ENCODE measurements at regions not wholly inside any gene's neighbourhood (a gene's known extent, or its start where the extent isn't known, plus 50 kb on each side); places are given as distances from the start of the nearest gene placed in this dataset.
A peak's percentile ranks its signal among the peaks of the same experiment; 100 is the strongest.

GRCh38 chr20:39800548-39800947 lies 838.4 kb downstream of the DHX35 start:
- H3K9me3 ChIP-seq (ENCODE audit: low read depth) = no peaks in the 10 kb centered on the region
- no peaks in the 10 kb centered on the region for H3K9me2 ChIP-seq (ENCODE audit: insufficient read depth)
- H3K4me1 ChIP-seq (ENCODE audit: insufficient read depth) = peaks cover 27% of the 10 kb centered on the region
- no peaks in the 10 kb centered on the region for H4K20me1 ChIP-seq (ENCODE audit: insufficient read depth)
- WGBS, 2 experiments (ENCODE audit: low coverage in 1 of 2, low lambda C conversion rate in 2 of 2, missing lambda C conversion rate in 2 of 2) = 0% methylated on average over 1 of the region's 1 CpG
- peak overlapping the region; percentile 6; the same call in 1 of the 2 replicates for H2AFZ ChIP-seq
- peak overlapping the region; percentile 98 for H3K27ac ChIP-seq
- H3K9ac ChIP-seq = peak overlapping the region; percentile 79
- H3F3A ChIP-seq (ENCODE audit: insufficient read depth) = peaks cover 36% of the 10 kb centered on the region
- H3K79me2 ChIP-seq (ENCODE audit: insufficient read depth) = no peaks in the 10 kb centered on the region
- DNase-seq = peak; percentile 92
- in situ Hi-C loops (cut with MboI) = no loop called here
- peak overlapping the region; percentile 48 for H3K4me3 ChIP-seq
- TF ChIP-seq EZH2phosphoT487 (IDR thresholded peaks at IDR 0.05; ENCODE audit: insufficient read depth, low read depth) (no peak), EZH2 (IDR thresholded peaks at IDR 0.05; ENCODE audit: insufficient read depth, poor library complexity, severe bottlenecking) (no peak)
- no peaks in the 10 kb centered on the region for H3K36me3 ChIP-seq (ENCODE audit: low read depth)
- H3K4me2 ChIP-seq (ENCODE audit: unreplicated experiment) = peak overlapping the region; percentile 75
- H3K27me3 ChIP-seq (replicated peaks; ENCODE audit: insufficient read depth) = no peaks in the 10 kb centered on the region

GRCh38 chr20:39800111-39800510 lies 838.0 kb downstream of the DHX35 start:
- H3K4me2 ChIP-seq (ENCODE audit: unreplicated experiment) = peak overlapping the region; percentile 75
- no peaks in the 10 kb centered on the region for H3K9me2 ChIP-seq (ENCODE audit: insufficient read depth)
- WGBS, 2 experiments (ENCODE audit: low coverage in 1 of 2, low lambda C conversion rate in 2 of 2, missing lambda C conversion rate in 2 of 2) = 0% methylated on average over 2 of the region's 2 CpGs
- H3K4me3 ChIP-seq = peak overlapping the region; percentile 48
- in situ Hi-C loops (cut with MboI) = no loop called here
- peak; percentile 93 for DNase-seq
- H3K4me1 ChIP-seq (ENCODE audit: insufficient read depth) = peaks cover 29% of the 10 kb centered on the region
- no peaks in the 10 kb centered on the region for H4K20me1 ChIP-seq (ENCODE audit: insufficient read depth)
- peak overlapping the region; percentile 79 for H3K9ac ChIP-seq
- no peaks in the 10 kb centered on the region for H3K79me2 ChIP-seq (ENCODE audit: insufficient read depth)
- no peak for TF ChIP-seq EZH2 (IDR thresholded peaks at IDR 0.05; ENCODE audit: insufficient read depth, poor library complexity, severe bottlenecking)
- no peak for TF ChIP-seq EZH2phosphoT487 (IDR thresholded peaks at IDR 0.05; ENCODE audit: insufficient read depth, low read depth)
- peak overlapping the region; percentile 6; the same call in 1 of the 2 replicates for H2AFZ ChIP-seq
- H3K27ac ChIP-seq = peak overlapping the region; percentile 98
- no peaks in the 10 kb centered on the region for H3K27me3 ChIP-seq (replicated peaks; ENCODE audit: insufficient read depth)
- no peaks in the 10 kb centered on the region for H3K9me3 ChIP-seq (ENCODE audit: low read depth)
- no peaks in the 10 kb centered on the region for H3K36me3 ChIP-seq (ENCODE audit: low read depth)
- H3F3A ChIP-seq (ENCODE audit: insufficient read depth) = peaks cover 36% of the 10 kb centered on the region

DNA sequence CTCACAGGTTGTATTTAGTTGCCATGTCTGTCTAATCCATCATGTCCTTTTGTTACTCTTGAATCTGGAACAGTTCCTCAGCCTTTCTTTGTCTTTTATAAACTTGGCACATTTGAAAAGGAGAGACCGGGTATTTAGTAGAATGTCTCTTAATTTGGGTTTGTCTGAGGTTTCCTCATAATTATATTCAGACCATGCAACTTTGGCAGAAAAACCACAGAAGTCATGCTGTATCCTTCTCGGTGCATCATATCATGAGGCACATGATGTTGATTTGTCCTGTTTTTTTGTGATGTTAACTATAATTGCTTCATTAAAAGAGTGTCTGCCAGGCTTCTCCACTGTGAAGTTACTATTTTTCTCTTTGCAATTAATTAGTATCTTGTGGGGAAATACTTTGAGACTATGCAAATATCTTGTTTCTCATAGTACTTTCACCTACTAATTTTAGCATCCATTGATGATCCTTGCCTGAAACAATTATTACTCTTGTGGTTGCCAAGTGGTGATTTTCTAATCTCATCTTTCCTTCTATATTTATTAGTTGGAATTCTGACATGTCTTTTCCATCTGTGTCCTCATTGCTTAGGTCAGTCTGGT lies 837.3 kb downstream of the DHX35 start:
- H3K4me3 ChIP-seq = peak overlapping the region; percentile 48; the same call in 1 of the 2 replicates
- WGBS, 2 experiments (ENCODE audit: low coverage in 1 of 2, low lambda C conversion rate in 2 of 2, missing lambda C conversion rate in 2 of 2) = 3 to 4% methylated on average over 2 of the region's 2 CpGs
- H3K9me2 ChIP-seq (ENCODE audit: insufficient read depth) = no peaks in the 10 kb centered on the region
- in situ Hi-C loops (cut with MboI) = no loop called here
- H3K36me3 ChIP-seq (ENCODE audit: low read depth) = no peaks in the 10 kb centered on the region
- H3K27ac ChIP-seq = peak overlapping the region; percentile 98
- peak overlapping the region; percentile 75 for H3K4me2 ChIP-seq (ENCODE audit: unreplicated experiment)
- peaks cover 29% of the 10 kb centered on the region for H3K4me1 ChIP-seq (ENCODE audit: insufficient read depth)
- peak; percentile 8 for DNase-seq
- peaks cover 36% of the 10 kb centered on the region for H3F3A ChIP-seq (ENCODE audit: insufficient read depth)
- H3K79me2 ChIP-seq (ENCODE audit: insufficient read depth) = no peaks in the 10 kb centered on the region
- no peaks in the 10 kb centered on the region for H3K9me3 ChIP-seq (ENCODE audit: low read depth)
- H3K27me3 ChIP-seq (replicated peaks; ENCODE audit: insufficient read depth) = no peaks in the 10 kb centered on the region
- TF ChIP-seq EZH2 (IDR thresholded peaks at IDR 0.05; ENCODE audit: insufficient read depth, poor library complexity, severe bottlenecking) (no peak), EZH2phosphoT487 (IDR thresholded peaks at IDR 0.05; ENCODE audit: insufficient read depth, low read depth) (no peak)
- H4K20me1 ChIP-seq (ENCODE audit: insufficient read depth) = no peaks in the 10 kb centered on the region
- H3K9ac ChIP-seq = peak overlapping the region; percentile 79
- H2AFZ ChIP-seq = no peak overlapping the region

DNA sequence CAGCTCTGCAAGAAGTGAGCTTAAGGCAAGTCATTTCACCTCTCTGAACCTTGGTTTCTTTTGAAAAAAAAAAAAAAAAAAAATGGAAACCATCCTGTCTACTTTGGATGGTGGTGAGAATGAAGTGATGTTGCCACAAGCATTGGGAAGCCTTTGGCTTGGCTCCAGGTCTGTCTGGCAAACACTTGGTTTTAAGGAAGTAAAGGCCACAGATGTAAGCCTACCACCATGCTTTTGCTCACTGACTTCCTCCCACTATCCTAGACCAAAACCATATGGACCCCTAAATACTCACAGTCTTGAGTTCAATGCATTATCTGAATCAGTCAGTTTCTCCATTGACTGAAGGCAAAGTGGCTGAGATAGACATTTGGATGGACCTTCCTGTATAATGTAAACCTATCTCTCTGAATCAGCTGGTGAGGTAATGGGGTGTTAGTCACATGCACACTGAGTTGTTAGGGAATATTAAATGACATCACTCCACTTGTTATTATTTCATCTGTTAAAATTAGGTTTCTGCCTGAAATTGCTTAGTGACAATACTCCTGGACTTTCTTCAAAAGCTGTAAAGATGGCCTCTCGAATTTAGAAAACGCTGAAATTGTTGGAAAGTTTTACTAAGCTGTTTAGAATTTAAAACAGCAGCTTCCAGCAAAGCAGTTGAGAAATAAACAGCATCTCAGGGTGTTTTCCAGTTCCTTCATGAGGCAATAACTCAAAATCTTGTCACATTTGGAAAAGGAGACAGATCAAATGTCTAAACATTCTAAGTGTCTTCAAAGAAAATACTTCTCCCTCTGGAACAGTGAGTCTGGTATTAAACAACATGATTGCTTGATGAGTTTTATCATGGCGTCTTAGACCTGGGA lies 833.5 kb downstream of the DHX35 start:
- Histone ChIP-seq H3K9ac (no peak overlapping the region), H3K4me3 (no peak overlapping the region), H3K4me1 (ENCODE audit: insufficient read depth) (peaks cover 20% of the 10 kb centered on the region), H3K27ac (peak overlapping the region; percentile 35), H4K20me1 (ENCODE audit: insufficient read depth) (no peaks in the 10 kb centered on the region), H3F3A (ENCODE audit: insufficient read depth) (peaks cover 23% of the 10 kb centered on the region), H3K36me3 (ENCODE audit: low read depth) (no peaks in the 10 kb centered on the region), H3K4me2 (ENCODE audit: unreplicated experiment) (no peak overlapping the region), H3K79me2 (ENCODE audit: insufficient read depth) (no peaks in the 10 kb centered on the region), H3K9me3 (ENCODE audit: low read depth) (no peaks in the 10 kb centered on the region), H3K9me2 (ENCODE audit: insufficient read depth) (no peaks in the 10 kb centered on the region), H3K27me3 (replicated peaks; ENCODE audit: insufficient read depth) (no peaks in the 10 kb centered on the region), H2AFZ (no peak overlapping the region)
- TF ChIP-seq EZH2 (IDR thresholded peaks at IDR 0.05; ENCODE audit: insufficient read depth, poor library complexity, severe bottlenecking) (no peak), EZH2phosphoT487 (IDR thresholded peaks at IDR 0.05; ENCODE audit: insufficient read depth, low read depth) (no peak)
- 10 to 11% methylated on average over 3 of the region's 3 CpGs for WGBS, 2 experiments (ENCODE audit: low coverage in 1 of 2, low lambda C conversion rate in 2 of 2, missing lambda C conversion rate in 2 of 2)
- peak; percentile 71 for DNase-seq
- in situ Hi-C loops (cut with MboI) = no loop called here
